Sigmoid colon (tissue), 6 donors: ENCODE measurements at regions not wholly inside any gene's neighbourhood (a gene's known extent, or its start where the extent isn't known, plus 50 kb on each side); places are given as distances from the start of the nearest gene placed in this dataset.

Experiments
- DNase-seq: peaks from one replicate; pipeline ENCODE4 v3.0.0-alpha.2; 2019
- H3K27ac ChIP-seq, 4 donors: fragments of 200-600 bp; sonication (generic); one replicate each; pipeline ENCODE4 v1.5.1; 2016 to 2019; ENCODE audit warnings: mild to moderate bottlenecking in 1 of 4
- H3K27me3 ChIP-seq, 3 donors: fragments of 200-600 bp; sonication (generic); one replicate each; pipeline ENCODE4 v1.5.1; 2019; ENCODE audit warnings: mild to moderate bottlenecking in 1 of 3
- H3K36me3 ChIP-seq, 4 donors: fragments of 200-600 bp; sonication (generic); one replicate each; pipeline ENCODE4 v1.5.1; 2016 to 2019
- H3K4me1 ChIP-seq, 4 donors: fragments of 200-600 bp; sonication (generic); one replicate each; pipeline ENCODE4 v1.5.1; 2017 to 2019
- H3K4me3 ChIP-seq, 4 donors: fragments of 200-600 bp; sonication (generic); one replicate each; pipeline ENCODE4 v1.5.1; 2017 to 2019; ENCODE audit warnings: mild to moderate bottlenecking in 2 of 4, moderate library complexity in 1 of 4
- H3K9me3 ChIP-seq, 4 donors: fragments of 200-600 bp in 3 of 4; sonication (generic) in 3 of 4; one replicate each; pipeline versions ENCODE4 v1.5.1 to v1.6.1; 2013 to 2019
- CTCF ChIP-seq, 4 experiments: fragments of 450-650 bp in 3 of 4; fragments of 200-600 bp in 1 of 4; IDR thresholded peaks; one replicate each; pipeline ENCODE4 v1.5.1; 2016 to 2019; ENCODE audit warnings: antibody characterized with exemption in 4 of 4, mild to moderate bottlenecking in 3 of 4, moderate library complexity in 2 of 4
- EP300 ChIP-seq, 4 donors: sonication (generic); formaldehyde crosslinking; IDR thresholded peaks; one replicate each; pipeline ENCODE4 v1.6.1; 2017; ENCODE audit warnings: antibody characterized with exemption in 4 of 4
- POLR2A ChIP-seq, 2 donors: fragments of 450-650 bp; IDR thresholded peaks; one replicate each; pipeline ENCODE4 v1.6.1; 2016; ENCODE audit warnings: antibody characterized with exemption in 2 of 2, mild to moderate bottlenecking in 2 of 2, moderate library complexity in 2 of 2
- POLR2AphosphoS5 ChIP-seq, 4 donors: sonication (generic); formaldehyde crosslinking; IDR thresholded peaks; one replicate each; pipeline ENCODE4 v1.6.1; 2017; ENCODE audit warnings: antibody characterized with exemption in 4 of 4
- WGBS, 2 donors: extraction: QIAGEN DNeasy Blood & Tissue Kit; methylation state at CpG; one replicate each; pipeline ENCODE4 v1.1.7; 2013; 5-methylcytosine and 5-hydroxymethylcytosine counted together
- intact Hi-C: fragments of 100-400 bp; cut with DNase I; formaldehyde crosslinking; loops from one replicate; pipeline ENCODE4 v1.15.1; 2023
- donor health status: healthy with polysubstance abuse.
- donor health status: healthy.

- DNase-seq, result no peak
- intact Hi-C loops, result no loop called here
- Histone ChIP-seq H3K9me3 (no peaks in the 10 kb centered on the region), H3K4me3 (no peak overlapping the region), H3K27ac (no peak overlapping the region), H3K27me3 (no peaks in the 10 kb centered on the region), H3K36me3 (no peaks in the 10 kb centered on the region), H3K4me1 (peaks cover 0 to 11% (median 2%) of the 10 kb centered on the region in 4 donors)
- TF ChIP-seq POLR2AphosphoS5 (IDR thresholded peaks at IDR 0.05) (no peak), EP300 (IDR thresholded peaks at IDR 0.05) (no peak), POLR2A (IDR thresholded peaks at IDR 0.05) (no peak), CTCF (IDR thresholded peaks at IDR 0.05) (no peak)
- WGBS, 2 donors, result 74 to 77% methylated on average over 9 of the region's 9 CpGs
Observed at GRCh38 chr15:26049900-26050657, 187.0 kb upstream of the ATP10A start.

- Histone ChIP-seq H3K36me3 (no peaks in the 10 kb centered on the region), H3K9me3 (no peaks in the 10 kb centered on the region), H3K27me3 (no peaks in the 10 kb centered on the region), H3K4me1 (peaks cover 0 to 11% (median 2%) of the 10 kb centered on the region in 4 donors), H3K27ac (no peak overlapping the region), H3K4me3 (no peak overlapping the region)
- TF ChIP-seq POLR2AphosphoS5 (IDR thresholded peaks at IDR 0.05), result no peak
- TF ChIP-seq CTCF (IDR thresholded peaks at IDR 0.05), result no peak
- no peak for TF ChIP-seq POLR2A (IDR thresholded peaks at IDR 0.05)
- TF ChIP-seq EP300 (IDR thresholded peaks at IDR 0.05), result no peak
- intact Hi-C loops, result no loop called here
- DNase-seq, result no peak
- WGBS, 2 donors, result 83 to 89% methylated on average over 7 of the region's 7 CpGs
Observed at GRCh38 chr15:26048669-26049068, 185.5 kb upstream of the ATP10A start.

GRCh38 chr15:26045516-26045915, 182.4 kb upstream of the ATP10A start:
- WGBS, 2 donors, result 78 to 83% methylated on average over 2 of the region's 2 CpGs
- no peaks in the 10 kb centered on the region for H3K9me3 ChIP-seq
- TF ChIP-seq CTCF (IDR thresholded peaks at IDR 0.05), result no peak
- no peak for TF ChIP-seq POLR2A (IDR thresholded peaks at IDR 0.05)
- TF ChIP-seq POLR2AphosphoS5 (IDR thresholded peaks at IDR 0.05), result no peak
- TF ChIP-seq EP300 (IDR thresholded peaks at IDR 0.05), result no peak
- H3K4me3 ChIP-seq, result no peak overlapping the region
- no peak overlapping the region for H3K27ac ChIP-seq
- H3K27me3 ChIP-seq, result no peaks in the 10 kb centered on the region
- no peaks in the 10 kb centered on the region for H3K36me3 ChIP-seq
- DNase-seq, result no peak
- intact Hi-C loops, result no loop called here
- no peaks in the 10 kb centered on the region for H3K4me1 ChIP-seq

GRCh38 chr15:26043018-26043417, 179.9 kb upstream of the ATP10A start:
- intact Hi-C loops, result no loop called here
- Histone ChIP-seq H3K27ac (no peak overlapping the region), H3K4me3 (no peak overlapping the region), H3K9me3 (no peaks in the 10 kb centered on the region), H3K36me3 (no peaks in the 10 kb centered on the region), H3K27me3 (no peaks in the 10 kb centered on the region), H3K4me1 (no peaks in the 10 kb centered on the region)
- no peak for TF ChIP-seq POLR2AphosphoS5 (IDR thresholded peaks at IDR 0.05)
- no peak for TF ChIP-seq EP300 (IDR thresholded peaks at IDR 0.05)
- TF ChIP-seq CTCF (IDR thresholded peaks at IDR 0.05), result no peak
- TF ChIP-seq POLR2A (IDR thresholded peaks at IDR 0.05), result no peak
- no peak for DNase-seq
- 47 to 53% methylated on average over 2 of the region's 2 CpGs for WGBS, 2 donors

GRCh38 chr15:26038693-26039092, 175.6 kb upstream of the ATP10A start:
- Histone ChIP-seq H3K36me3 (no peaks in the 10 kb centered on the region), H3K4me1 (no peaks in the 10 kb centered on the region), H3K4me3 (no peak overlapping the region), H3K9me3 (no peaks in the 10 kb centered on the region), H3K27me3 (no peaks in the 10 kb centered on the region), H3K27ac (no peak overlapping the region)
- WGBS, 2 donors, result 51 to 56% methylated on average over 6 of the region's 6 CpGs
- DNase-seq, result no peak
- intact Hi-C loops, result no loop called here
- TF ChIP-seq EP300 (IDR thresholded peaks at IDR 0.05) (no peak), CTCF (IDR thresholded peaks at IDR 0.05) (no peak), POLR2A (IDR thresholded peaks at IDR 0.05) (no peak), POLR2AphosphoS5 (IDR thresholded peaks at IDR 0.05) (no peak)
